ENCODE measurements at regions not wholly inside any gene's neighbourhood (a gene's known extent, or its start where the extent isn't known, plus 50 kb on each side); places are given as distances from the start of the nearest gene placed in this dataset.

GRCh38 chr2:56583796-56584315 lies 400.1 kb downstream of the CCDC85A start (continued):
- TF ChIP-seq ZFP30 (CRISPR knock-in tag; IDR thresholded peaks at IDR 0.05): no peak

GRCh38 chr2:56587456-56587855 lies 403.7 kb downstream of the CCDC85A start:
- no peak for ATAC-seq
- TF ChIP-seq RARB (CRISPR knock-in tag; IDR thresholded peaks at IDR 0.05) (no peak), TOX (CRISPR knock-in tag; IDR thresholded peaks at IDR 0.05; ENCODE audit: borderline replicate concordance) (no peak), CREB5 (CRISPR knock-in tag; IDR thresholded peaks at IDR 0.05; ENCODE audit: low read depth) (no peak)

GRCh38 chr2:56589194-56589593 lies 405.4 kb downstream of the CCDC85A start:
- TF ChIP-seq CREB5 (CRISPR knock-in tag; IDR thresholded peaks at IDR 0.05; ENCODE audit: low read depth) (no peak), TOX (CRISPR knock-in tag; IDR thresholded peaks at IDR 0.05; ENCODE audit: borderline replicate concordance) (no peak), ISL1 (CRISPR knock-in tag; IDR thresholded peaks at IDR 0.05) (no peak), BACH2 (CRISPR knock-in tag; IDR thresholded peaks at IDR 0.05; ENCODE audit: borderline replicate concordance) (no peak), ZNF70 (CRISPR knock-in tag; IDR thresholded peaks at IDR 0.05) (no peak), ZC3H10 (CRISPR knock-in tag; IDR thresholded peaks at IDR 0.05) (no peak), SNAI2 (CRISPR knock-in tag; IDR thresholded peaks at IDR 0.05) (no peak), ARNTL (CRISPR knock-in tag; IDR thresholded peaks at IDR 0.05; ENCODE audit: borderline replicate concordance, low read depth) (no peak), TSHZ2 (CRISPR knock-in tag; IDR thresholded peaks at IDR 0.05) (no peak), ZFP3 (CRISPR knock-in tag; IDR thresholded peaks at IDR 0.05) (no peak), ZNF8 (CRISPR knock-in tag; IDR thresholded peaks at IDR 0.05) (no peak), CSRNP3 (CRISPR knock-in tag; IDR thresholded peaks at IDR 0.05) (no peak), PPARA (CRISPR knock-in tag; IDR thresholded peaks at IDR 0.05; ENCODE audit: borderline replicate concordance) (no peak), ESRRG (CRISPR knock-in tag; IDR thresholded peaks at IDR 0.05) (no peak), GLIS3 (CRISPR knock-in tag; IDR thresholded peaks at IDR 0.05) (no peak), POU6F1 (CRISPR knock-in tag; IDR thresholded peaks at IDR 0.05; ENCODE audit: borderline replicate concordance, low read depth) (no peak), TCF4 (CRISPR knock-in tag; IDR thresholded peaks at IDR 0.05; ENCODE audit: borderline replicate concordance) (no peak), PATZ1 (CRISPR knock-in tag; IDR thresholded peaks at IDR 0.05; ENCODE audit: borderline replicate concordance) (no peak)
- no peak for ATAC-seq

Measured in SK-N-SH treated with all-trans-retinoic acid at 6 μM for 48 hours (cell line).